Liver (tissue), 3 donors: ENCODE measurements at regions not wholly inside any gene's neighbourhood (a gene's known extent, or its start where the extent isn't known, plus 50 kb on each side); places are given as distances from the start of the nearest gene placed in this dataset.

Experiments used
- HNF4A ChIP-seq, 2 donors: conservative IDR thresholded peaks; 2 replicates each; pipeline ENCODE4 v1.6.1; 2016; ENCODE audit warnings: antibody characterized with exemption in 2 of 2, mild to moderate bottlenecking in 2 of 2
- JUND ChIP-seq, 2 donors: IDR thresholded peaks; 2 replicates each; pipeline ENCODE4 v1.6.1; 2016; ENCODE audit warnings: antibody characterized with exemption in 2 of 2
- RAD21 ChIP-seq, 2 donors: IDR thresholded peaks; 2 replicates each; pipeline ENCODE4 v1.6.1; 2016; ENCODE audit warnings: antibody characterized with exemption in 2 of 2, mild to moderate bottlenecking in 2 of 2
- TAF1 ChIP-seq: conservative IDR thresholded peaks from 2 replicates; pipeline ENCODE4 v1.6.1; 2016; ENCODE audit warnings: antibody characterized with exemption, mild to moderate bottlenecking
- YY1 ChIP-seq: IDR thresholded peaks from 2 replicates; pipeline ENCODE4 v1.6.1; 2016; ENCODE audit warnings: antibody characterized with exemption, mild to moderate bottlenecking
- TF ChIP-seq, protein P1 (sequence below): IDR thresholded peaks from 2 replicates; pipeline ENCODE4 v1.6.1; 2016; ENCODE audit warnings: antibody characterized with exemption
- TF ChIP-seq, protein P2 (sequence below): fragments of 150-350 bp; IDR thresholded peaks from 2 replicates; pipeline ENCODE4 v1.5.1; 2017; ENCODE audit warnings: improper control_type of control experiment, low read depth, low read length; ENCODE audit not compliant: missing input control
- TF ChIP-seq, protein P3 (sequence below): IDR thresholded peaks from 2 replicates; pipeline ENCODE4 v1.6.1; 2016; ENCODE audit warnings: antibody characterized with exemption
- TF ChIP-seq, protein P4 (sequence below): IDR thresholded peaks from 2 replicates; pipeline ENCODE4 v1.6.1; 2016; ENCODE audit warnings: antibody characterized with exemption, mild to moderate bottlenecking
- donor health status: healthy.
- donor health status: healthy.

DNA sequence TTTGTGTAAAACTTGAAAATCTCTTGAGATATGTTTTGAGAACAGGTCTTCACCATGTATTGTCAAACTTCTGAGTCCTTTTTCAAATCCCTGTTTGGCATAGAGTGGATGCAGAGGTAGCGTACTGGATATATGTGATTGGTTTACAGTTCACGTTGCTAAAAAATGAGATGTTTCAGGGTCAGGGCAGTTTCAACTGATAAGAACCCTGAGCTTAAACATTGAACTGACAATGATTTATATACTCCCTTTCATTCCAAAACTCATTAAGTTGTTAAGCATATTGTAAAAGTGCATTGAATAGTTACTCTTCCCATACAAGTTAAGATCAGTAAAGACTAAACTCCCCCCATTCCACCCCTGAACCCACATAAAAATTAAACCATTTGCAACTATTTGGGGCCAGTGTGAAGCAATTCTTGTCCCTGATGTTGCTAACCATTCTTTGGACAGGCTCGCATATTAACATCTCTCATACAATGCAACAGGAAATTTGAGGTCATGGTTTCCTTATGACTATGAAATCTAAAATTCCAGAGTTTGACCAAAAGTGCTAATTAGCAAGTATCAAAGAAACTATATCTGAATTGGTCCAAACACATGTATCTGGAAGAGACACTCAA lies 470.9 kb upstream of the ACVR2A start:
- TF ChIP-seq TAF1 (no peak), YY1 (no peak), JUND (IDR thresholded peaks at IDR 0.05) (no peak), HNF4A (conservative IDR thresholded peaks at IDR 0.05) (no peak), RAD21 (IDR thresholded peaks at IDR 0.05) (no peak)
- TF ChIP-seq, protein P1, sequence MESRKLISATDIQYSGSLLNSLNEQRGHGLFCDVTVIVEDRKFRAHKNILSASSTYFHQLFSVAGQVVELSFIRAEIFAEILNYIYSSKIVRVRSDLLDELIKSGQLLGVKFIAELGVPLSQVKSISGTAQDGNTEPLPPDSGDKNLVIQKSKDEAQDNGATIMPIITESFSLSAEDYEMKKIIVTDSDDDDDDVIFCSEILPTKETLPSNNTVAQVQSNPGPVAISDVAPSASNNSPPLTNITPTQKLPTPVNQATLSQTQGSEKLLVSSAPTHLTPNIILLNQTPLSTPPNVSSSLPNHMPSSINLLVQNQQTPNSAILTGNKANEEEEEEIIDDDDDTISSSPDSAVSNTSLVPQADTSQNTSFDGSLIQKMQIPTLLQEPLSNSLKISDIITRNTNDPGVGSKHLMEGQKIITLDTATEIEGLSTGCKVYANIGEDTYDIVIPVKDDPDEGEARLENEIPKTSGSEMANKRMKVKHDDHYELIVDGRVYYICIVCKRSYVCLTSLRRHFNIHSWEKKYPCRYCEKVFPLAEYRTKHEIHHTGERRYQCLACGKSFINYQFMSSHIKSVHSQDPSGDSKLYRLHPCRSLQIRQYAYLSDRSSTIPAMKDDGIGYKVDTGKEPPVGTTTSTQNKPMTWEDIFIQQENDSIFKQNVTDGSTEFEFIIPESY: no peak
- TF ChIP-seq, protein P2, sequence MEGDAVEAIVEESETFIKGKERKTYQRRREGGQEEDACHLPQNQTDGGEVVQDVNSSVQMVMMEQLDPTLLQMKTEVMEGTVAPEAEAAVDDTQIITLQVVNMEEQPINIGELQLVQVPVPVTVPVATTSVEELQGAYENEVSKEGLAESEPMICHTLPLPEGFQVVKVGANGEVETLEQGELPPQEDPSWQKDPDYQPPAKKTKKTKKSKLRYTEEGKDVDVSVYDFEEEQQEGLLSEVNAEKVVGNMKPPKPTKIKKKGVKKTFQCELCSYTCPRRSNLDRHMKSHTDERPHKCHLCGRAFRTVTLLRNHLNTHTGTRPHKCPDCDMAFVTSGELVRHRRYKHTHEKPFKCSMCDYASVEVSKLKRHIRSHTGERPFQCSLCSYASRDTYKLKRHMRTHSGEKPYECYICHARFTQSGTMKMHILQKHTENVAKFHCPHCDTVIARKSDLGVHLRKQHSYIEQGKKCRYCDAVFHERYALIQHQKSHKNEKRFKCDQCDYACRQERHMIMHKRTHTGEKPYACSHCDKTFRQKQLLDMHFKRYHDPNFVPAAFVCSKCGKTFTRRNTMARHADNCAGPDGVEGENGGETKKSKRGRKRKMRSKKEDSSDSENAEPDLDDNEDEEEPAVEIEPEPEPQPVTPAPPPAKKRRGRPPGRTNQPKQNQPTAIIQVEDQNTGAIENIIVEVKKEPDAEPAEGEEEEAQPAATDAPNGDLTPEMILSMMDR: no peak
- TF ChIP-seq, protein P3, sequence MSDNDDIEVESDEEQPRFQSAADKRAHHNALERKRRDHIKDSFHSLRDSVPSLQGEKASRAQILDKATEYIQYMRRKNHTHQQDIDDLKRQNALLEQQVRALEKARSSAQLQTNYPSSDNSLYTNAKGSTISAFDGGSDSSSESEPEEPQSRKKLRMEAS: no peak
- TF ChIP-seq, protein P4, sequence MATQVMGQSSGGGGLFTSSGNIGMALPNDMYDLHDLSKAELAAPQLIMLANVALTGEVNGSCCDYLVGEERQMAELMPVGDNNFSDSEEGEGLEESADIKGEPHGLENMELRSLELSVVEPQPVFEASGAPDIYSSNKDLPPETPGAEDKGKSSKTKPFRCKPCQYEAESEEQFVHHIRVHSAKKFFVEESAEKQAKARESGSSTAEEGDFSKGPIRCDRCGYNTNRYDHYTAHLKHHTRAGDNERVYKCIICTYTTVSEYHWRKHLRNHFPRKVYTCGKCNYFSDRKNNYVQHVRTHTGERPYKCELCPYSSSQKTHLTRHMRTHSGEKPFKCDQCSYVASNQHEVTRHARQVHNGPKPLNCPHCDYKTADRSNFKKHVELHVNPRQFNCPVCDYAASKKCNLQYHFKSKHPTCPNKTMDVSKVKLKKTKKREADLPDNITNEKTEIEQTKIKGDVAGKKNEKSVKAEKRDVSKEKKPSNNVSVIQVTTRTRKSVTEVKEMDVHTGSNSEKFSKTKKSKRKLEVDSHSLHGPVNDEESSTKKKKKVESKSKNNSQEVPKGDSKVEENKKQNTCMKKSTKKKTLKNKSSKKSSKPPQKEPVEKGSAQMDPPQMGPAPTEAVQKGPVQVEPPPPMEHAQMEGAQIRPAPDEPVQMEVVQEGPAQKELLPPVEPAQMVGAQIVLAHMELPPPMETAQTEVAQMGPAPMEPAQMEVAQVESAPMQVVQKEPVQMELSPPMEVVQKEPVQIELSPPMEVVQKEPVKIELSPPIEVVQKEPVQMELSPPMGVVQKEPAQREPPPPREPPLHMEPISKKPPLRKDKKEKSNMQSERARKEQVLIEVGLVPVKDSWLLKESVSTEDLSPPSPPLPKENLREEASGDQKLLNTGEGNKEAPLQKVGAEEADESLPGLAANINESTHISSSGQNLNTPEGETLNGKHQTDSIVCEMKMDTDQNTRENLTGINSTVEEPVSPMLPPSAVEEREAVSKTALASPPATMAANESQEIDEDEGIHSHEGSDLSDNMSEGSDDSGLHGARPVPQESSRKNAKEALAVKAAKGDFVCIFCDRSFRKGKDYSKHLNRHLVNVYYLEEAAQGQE: no peak
